OCI-LY3 (cell line): ENCODE measurements at regions not wholly inside any gene's neighbourhood (a gene's known extent, or its start where the extent isn't known, plus 50 kb on each side); places are given as distances from the start of the nearest gene placed in this dataset.

Experiments
- EZH2phosphoT487 ChIP-seq: fragments of 200-600 bp; shearing (Covaris generic); IDR thresholded peaks from 2 replicates; pipeline ENCODE4 v1.6.1; 2018; ENCODE audit warnings: antibody characterized with exemption, mixed run types, low read depth
- TF ChIP-seq, protein P1 (sequence below): fragments of 200-600, 300-600 bp; sonication (generic); IDR thresholded peaks from 2 replicates; pipeline ENCODE4 v1.5.1; 2014; ENCODE audit warnings: antibody characterized with exemption, low read length, low read depth

DNA sequence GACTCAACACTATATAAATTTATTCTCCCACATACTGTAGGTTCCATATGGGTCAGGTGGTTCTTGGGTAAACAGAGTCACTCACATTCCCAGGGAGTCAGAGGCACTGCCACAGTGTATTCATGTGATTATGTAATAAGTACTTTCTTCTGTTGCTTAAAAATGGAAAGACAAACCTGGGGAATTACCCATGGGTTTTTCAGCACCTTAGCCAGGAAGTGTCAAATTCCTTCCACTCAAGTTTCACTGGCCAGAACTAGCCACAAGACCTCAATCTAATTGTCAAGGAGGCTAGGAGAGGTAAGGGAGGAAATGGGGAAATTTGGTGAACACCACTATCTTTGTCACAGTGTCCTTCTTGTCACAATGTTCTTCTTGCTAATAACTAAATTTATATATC, 333.2 kb upstream of the MDGA2 start:
- TF ChIP-seq, protein P1, sequence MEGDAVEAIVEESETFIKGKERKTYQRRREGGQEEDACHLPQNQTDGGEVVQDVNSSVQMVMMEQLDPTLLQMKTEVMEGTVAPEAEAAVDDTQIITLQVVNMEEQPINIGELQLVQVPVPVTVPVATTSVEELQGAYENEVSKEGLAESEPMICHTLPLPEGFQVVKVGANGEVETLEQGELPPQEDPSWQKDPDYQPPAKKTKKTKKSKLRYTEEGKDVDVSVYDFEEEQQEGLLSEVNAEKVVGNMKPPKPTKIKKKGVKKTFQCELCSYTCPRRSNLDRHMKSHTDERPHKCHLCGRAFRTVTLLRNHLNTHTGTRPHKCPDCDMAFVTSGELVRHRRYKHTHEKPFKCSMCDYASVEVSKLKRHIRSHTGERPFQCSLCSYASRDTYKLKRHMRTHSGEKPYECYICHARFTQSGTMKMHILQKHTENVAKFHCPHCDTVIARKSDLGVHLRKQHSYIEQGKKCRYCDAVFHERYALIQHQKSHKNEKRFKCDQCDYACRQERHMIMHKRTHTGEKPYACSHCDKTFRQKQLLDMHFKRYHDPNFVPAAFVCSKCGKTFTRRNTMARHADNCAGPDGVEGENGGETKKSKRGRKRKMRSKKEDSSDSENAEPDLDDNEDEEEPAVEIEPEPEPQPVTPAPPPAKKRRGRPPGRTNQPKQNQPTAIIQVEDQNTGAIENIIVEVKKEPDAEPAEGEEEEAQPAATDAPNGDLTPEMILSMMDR: no peak
- TF ChIP-seq EZH2phosphoT487: no peak
